ENCODE measurements at regions not wholly inside any gene's neighbourhood (a gene's known extent, or its start where the extent isn't known, plus 50 kb on each side); places are given as distances from the start of the nearest gene placed in this dataset.
"Not testable (repeated sequence)": the region's sequence is repeated elsewhere in the genome, so short reads cannot be mapped to it uniquely, and the experiment has no call there.

GRCh38 chr1:220475608-220476007 is 52.3 kb upstream of the MARK1 start:
- POLR2A ChIA-PET, CTCF ChIA-PET: not testable (repeated sequence)

GRCh38 chr1:220475141-220475540 is 52.8 kb upstream of the MARK1 start:
- CTCF ChIA-PET; DNase-seq (ENCODE audit: extremely low spot score); POLR2A ChIA-PET: not testable (repeated sequence)

More at GRCh38 chr1:220475608-220476007, 52.3 kb upstream of the MARK1 start:
- DNase-seq (ENCODE audit: extremely low spot score), result not testable (repeated sequence)

DNA sequence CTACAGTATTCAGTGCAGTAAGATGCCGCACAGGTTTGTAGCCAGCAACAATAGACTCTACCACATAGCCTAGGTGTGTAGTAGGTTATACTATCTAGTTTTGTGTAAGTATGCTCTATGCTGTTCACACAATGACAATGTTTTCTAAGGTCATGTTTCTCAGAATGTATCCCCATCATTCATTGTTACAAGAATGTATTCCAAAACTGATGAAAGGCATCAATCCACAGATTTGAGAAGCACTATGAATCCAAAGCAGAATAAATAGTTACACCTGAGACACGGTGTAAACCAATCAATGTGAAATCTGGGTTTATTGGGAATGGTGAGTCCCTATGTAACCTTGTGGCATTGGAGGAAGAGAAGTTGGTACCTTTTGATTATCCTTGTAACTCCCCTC is 54.5 kb upstream of the MARK1 start:
- ChIA-PET CTCF (no interaction called here), POLR2A (no interaction called here)
- TF ChIP-seq, protein P1, sequence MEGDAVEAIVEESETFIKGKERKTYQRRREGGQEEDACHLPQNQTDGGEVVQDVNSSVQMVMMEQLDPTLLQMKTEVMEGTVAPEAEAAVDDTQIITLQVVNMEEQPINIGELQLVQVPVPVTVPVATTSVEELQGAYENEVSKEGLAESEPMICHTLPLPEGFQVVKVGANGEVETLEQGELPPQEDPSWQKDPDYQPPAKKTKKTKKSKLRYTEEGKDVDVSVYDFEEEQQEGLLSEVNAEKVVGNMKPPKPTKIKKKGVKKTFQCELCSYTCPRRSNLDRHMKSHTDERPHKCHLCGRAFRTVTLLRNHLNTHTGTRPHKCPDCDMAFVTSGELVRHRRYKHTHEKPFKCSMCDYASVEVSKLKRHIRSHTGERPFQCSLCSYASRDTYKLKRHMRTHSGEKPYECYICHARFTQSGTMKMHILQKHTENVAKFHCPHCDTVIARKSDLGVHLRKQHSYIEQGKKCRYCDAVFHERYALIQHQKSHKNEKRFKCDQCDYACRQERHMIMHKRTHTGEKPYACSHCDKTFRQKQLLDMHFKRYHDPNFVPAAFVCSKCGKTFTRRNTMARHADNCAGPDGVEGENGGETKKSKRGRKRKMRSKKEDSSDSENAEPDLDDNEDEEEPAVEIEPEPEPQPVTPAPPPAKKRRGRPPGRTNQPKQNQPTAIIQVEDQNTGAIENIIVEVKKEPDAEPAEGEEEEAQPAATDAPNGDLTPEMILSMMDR (IDR thresholded peaks at IDR 0.05; ENCODE audit: control extremely low read depth, extremely low read depth, low read depth, missing control alignments), result no peak
- DNase-seq (ENCODE audit: extremely low spot score), result no peak

- TF ChIP-seq, protein P1 (IDR thresholded peaks at IDR 0.05; ENCODE audit: control extremely low read depth, extremely low read depth, low read depth, missing control alignments), result no peak
- POLR2A ChIA-PET, result no interaction called here
- no peak for DNase-seq (ENCODE audit: extremely low spot score)
- CTCF ChIA-PET, result interaction anchor here (1.4 to 1.6 kb wide), 2 partner anchors 8 to 12 kb away, joined by 5 read pairs; no protein-coding TSS in a partner anchor
Observed at GRCh38 chr1:220462752-220463151, 65.2 kb upstream of the MARK1 start.

GRCh38 chr1:220458936-220459335 is 69.0 kb upstream of the MARK1 start:
- CTCF ChIA-PET, result no interaction called here

GRCh38 chr1:220457957-220458609 is 69.9 kb upstream of the MARK1 start:
- no peak for DNase-seq (ENCODE audit: extremely low spot score)
- ChIA-PET CTCF (no interaction called here), POLR2A (no interaction called here)
- TF ChIP-seq, protein P1 (IDR thresholded peaks at IDR 0.05; ENCODE audit: control extremely low read depth, extremely low read depth, low read depth, missing control alignments), result no peak

More at GRCh38 chr1:220458936-220459335, 69.0 kb upstream of the MARK1 start:
- no peak for DNase-seq (ENCODE audit: extremely low spot score)
- POLR2A ChIA-PET, result no interaction called here
- TF ChIP-seq, protein P1 (IDR thresholded peaks at IDR 0.05; ENCODE audit: control extremely low read depth, extremely low read depth, low read depth, missing control alignments), result no peak

DNA sequence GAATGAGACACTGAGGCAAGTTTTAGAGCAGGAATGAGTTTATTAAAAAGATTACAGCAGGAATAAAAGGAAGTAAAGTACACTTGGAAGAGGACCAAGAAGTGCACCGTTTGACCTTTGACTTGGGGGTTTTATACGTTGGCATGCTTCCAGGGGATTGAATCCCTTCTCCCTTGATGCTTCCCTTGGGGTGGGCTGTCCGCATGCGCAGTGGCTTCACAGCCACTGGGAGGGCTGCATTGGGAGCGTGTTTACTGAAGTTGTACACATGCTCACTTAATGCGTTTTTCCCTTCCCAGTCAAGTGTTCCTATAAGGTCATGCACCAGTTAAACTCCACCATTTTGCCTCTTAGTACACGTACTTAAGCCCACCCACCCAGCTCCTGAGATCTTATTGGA is 72.4 kb upstream of the MARK1 start:
- CTCF ChIA-PET, result interaction anchor here (0.8 to 2.2 kb wide), 3 partner anchors 8 to 14 kb away, joined by 3 to 5 read pairs (median 3); no protein-coding TSS in a partner anchor

More for the DNA sequence above, 72.4 kb upstream of the MARK1 start:
- DNase-seq (ENCODE audit: extremely low spot score), result no peak
- TF ChIP-seq, protein P1 (IDR thresholded peaks at IDR 0.05; ENCODE audit: control extremely low read depth, extremely low read depth, low read depth, missing control alignments), result no peak
- POLR2A ChIA-PET, result no interaction called here
